ENCODE measurements at regions not wholly inside any gene's neighbourhood (a gene's known extent, or its start where the extent isn't known, plus 50 kb on each side); places are given as distances from the start of the nearest gene placed in this dataset.

- no peak for DNase-seq (ENCODE audit: low spot score)
- intact Hi-C loops (cut with DNase I), result no loop called here
Measured at GRCh38 chr5:57608542-57608941, 125.9 kb upstream of the ACTBL2 start.

DNA sequence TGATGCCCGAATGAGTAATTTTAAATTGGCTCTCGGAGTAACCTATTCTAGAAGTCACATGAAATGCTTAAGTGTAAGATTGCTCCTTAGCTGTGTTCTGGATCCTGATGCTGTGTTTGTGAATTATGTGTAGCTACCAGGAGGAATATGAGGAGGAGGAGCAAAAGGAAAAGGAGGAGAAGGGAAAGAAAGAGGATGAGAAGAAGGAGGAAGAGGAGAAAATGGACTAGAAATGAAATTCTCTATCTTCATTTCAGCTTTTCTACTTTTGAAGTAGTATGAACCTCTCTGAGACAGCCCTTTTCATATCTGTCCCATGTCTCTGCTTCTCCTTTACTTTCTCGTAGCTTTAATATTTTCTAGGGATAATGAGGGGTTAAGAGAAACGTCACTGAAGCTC, 119.4 kb upstream of the ACTBL2 start:
- no peak for DNase-seq (ENCODE audit: low spot score)
- intact Hi-C loops (cut with DNase I), result no loop called here

DNA sequence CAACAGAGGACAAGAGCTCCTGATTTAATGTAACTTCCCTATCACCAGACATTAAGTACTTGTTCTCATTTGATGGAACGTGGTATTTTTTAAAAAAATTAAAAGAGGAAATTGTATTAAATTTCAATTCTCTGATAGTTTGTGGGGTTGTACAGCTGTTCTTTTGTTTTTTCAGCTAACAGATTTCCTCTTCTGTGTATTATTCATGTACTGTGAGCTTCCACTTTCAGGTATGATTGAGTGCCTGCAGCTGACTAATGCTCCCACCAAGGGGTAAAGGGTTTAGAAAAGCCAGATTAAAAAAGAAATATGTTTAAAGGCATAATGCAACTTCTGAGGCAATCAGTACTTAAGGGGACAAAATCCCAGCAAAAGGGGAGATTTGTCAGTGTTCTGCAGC, 117.7 kb upstream of the ACTBL2 start:
- intact Hi-C loops (cut with DNase I), result no loop called here
- DNase-seq (ENCODE audit: low spot score), result no peak

DNA sequence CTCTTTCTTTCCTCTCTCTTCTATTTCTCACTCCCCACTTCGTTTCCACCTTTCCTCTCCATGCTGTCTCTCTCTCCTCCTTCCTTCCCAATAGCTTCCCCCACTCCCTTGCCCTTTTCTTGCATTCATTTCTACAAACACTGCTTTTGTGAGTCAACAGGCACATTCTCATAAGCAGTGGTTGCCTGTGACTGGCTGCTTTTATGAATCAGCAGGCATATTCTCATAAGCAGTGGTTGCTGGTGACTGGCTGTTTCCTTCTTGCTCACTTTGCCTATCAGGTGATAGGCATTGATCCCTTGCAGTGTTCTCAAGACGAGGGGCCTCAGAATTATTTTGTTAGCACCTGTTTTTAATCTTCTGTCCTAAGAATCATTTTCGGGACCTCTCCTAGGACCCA, 116.1 kb upstream of the ACTBL2 start:
- no peak for DNase-seq (ENCODE audit: low spot score)
- intact Hi-C loops (cut with DNase I), result no loop called here

DNA sequence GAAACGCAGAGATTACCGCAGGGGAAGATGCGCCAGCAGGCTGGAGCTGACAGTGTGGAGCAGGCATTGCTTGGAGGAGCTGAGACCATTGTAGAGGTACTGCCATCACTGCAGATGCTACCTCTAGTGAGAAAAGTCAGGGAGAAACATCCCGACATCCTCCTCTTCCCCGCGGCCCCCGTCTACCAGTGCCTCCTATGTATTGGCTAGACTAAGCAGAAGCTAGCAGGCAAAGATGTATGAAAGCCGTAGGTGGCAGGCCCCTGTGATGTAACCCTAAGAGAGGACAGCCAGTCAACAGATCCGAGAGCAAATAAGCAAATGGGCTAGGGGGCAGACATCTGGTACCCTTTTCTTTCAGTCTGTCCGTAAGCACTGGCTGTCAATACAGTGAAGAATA, 115.5 kb upstream of the ACTBL2 start:
- peak; percentile 80 for DNase-seq (ENCODE audit: low spot score)
- intact Hi-C loops (cut with DNase I), result no loop called here

- intact Hi-C loops (cut with DNase I), result no loop called here
- no peak for DNase-seq (ENCODE audit: low spot score)
Measured at GRCh38 chr5:57595523-57595991, 112.9 kb upstream of the ACTBL2 start.

GRCh38 chr5:57594436-57594835, 111.8 kb upstream of the ACTBL2 start:
- DNase-seq (ENCODE audit: low spot score), result no peak
- intact Hi-C loops (cut with DNase I), result no loop called here

GRCh38 chr5:57592236-57592635, 109.6 kb upstream of the ACTBL2 start:
- DNase-seq (ENCODE audit: low spot score), result no peak
- intact Hi-C loops (cut with DNase I), result no loop called here

GRCh38 chr5:57586649-57587048, 104.0 kb upstream of the ACTBL2 start:
- no peak for DNase-seq (ENCODE audit: low spot score)
- intact Hi-C loops (cut with DNase I), result no loop called here

DNA sequence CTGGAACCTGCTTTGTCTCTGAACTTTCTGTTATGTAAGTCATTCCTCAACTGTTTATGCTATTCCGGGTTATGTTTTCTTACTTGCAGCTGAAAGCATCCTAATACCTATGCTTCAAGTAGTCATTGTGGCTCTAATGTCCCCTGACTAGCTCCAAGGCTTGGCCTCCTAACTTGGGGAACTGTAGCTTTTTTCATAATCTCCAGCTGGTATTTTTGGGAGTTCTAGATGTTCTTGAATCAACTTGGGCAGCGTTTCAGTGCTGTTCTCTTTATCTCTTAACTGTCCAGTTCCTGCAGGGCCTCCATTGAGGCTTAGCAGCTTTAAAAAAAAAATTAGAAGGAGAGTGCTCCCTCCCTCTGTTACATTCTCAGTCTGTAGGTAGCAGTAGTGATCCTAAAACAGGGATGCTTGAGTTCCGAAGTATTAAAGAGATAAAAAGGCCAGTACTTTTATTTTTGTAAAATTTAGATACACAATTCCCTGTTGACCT, 100.0 kb upstream of the ACTBL2 start:
- intact Hi-C loops (cut with DNase I), result no loop called here
- no peak for DNase-seq (ENCODE audit: low spot score)

GRCh38 chr5:57581772-57582171, 99.2 kb upstream of the ACTBL2 start:
- DNase-seq (ENCODE audit: low spot score), result no peak
- intact Hi-C loops (cut with DNase I), result no loop called here

DNA sequence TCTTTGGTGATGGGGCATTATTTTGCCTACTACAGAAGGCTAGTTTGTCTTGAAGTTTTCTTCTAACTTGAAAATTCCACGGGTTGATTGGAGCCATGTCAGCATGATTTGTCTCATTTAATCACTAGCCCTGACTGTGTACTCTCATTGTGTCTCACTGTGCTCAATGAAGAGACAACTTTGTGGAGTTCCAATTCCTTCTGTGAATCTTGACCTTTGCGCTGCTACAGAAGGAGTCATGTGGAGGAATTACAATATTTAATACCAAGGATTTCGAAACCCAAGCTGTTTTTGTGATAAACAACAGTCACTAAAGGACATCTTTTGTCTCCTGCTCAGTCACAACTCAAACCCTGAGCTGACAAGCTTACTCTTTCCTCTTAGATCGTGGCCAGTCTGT, 98.6 kb upstream of the ACTBL2 start:
- intact Hi-C loops (cut with DNase I), result no loop called here
- no peak for DNase-seq (ENCODE audit: low spot score)

DNA sequence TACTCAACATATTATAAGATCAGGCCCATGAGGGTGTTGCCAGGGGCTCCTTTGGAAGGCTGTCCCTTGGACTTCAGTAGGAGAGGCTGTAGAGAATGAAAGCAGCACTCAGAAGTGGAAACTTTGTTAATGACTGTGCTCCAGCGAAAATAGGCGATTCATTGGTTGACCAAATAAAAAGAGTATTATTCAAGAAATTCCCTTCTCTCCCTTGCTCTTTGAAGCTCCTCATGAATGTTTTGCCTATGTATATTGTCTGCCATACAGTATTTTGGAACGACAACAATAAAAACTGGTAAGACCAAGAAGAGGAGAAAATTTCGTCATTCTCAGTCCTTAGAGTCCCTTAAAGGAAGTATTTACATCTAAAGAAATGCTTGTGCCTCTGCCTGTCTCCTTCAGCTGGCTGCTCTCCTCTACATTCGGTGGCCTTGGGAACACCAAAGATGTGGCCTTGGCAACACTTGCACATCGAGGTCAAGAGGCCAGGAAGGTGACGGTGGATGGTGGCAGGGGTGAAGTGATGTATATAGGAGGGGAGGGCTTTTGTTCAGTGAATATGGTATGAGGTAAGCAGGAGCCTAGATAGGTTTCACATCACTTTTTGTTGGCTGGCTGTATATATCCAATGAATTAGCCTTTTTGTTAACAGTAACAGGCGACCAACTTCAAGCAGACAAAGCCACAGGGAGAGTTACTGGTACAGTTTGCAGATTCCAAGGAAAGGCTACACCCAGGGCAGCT, 95.0 kb upstream of the ACTBL2 start:
- intact Hi-C loops (cut with DNase I), result no loop called here
- DNase-seq (ENCODE audit: low spot score), result no peak

- no peak for DNase-seq (ENCODE audit: low spot score)
- intact Hi-C loops (cut with DNase I), result no loop called here
Measured at GRCh38 chr5:57576317-57576716, 93.7 kb upstream of the ACTBL2 start.

DNA sequence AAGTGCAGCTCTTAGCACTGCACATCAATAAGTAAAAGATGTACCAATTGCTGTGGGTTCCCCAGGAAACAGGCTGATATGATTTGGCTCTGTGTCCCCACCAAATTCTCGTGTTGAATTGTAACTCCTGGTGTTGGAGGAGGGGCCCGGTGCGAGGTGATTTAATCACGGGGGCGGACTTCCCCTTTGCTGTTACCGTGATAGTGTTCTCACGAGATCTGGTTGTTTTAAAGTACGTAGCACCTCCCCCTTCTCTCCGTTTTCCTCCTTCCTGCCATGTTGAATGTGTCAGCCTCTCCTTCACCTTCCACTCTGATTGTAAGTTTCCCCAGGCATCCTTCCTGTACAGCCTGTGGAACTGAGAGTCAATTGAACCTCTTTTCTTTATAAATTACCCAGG, 93.2 kb upstream of the ACTBL2 start:
- intact Hi-C loops (cut with DNase I), result no loop called here
- no peak for DNase-seq (ENCODE audit: low spot score)

DNA sequence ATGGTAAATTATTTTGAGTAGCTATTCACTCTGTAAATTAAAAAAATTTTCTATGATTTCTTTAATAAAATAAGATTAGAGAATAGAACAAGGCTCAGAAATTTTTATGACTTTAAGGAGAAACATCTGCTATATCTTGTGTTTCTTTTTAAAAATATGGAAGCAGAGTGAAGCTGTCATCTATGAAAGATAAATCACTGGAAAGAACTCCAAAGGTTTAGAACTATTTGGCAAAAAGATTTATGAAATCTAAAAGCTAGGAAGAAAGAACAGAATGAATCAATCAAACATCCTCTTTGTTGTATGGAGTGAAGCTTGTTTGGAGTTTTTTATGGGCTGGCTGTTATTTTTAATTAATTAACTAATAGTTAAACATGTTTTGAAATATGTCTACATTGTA, 89.8 kb upstream of the ACTBL2 start:
- intact Hi-C loops (cut with DNase I), result no loop called here
- no peak for DNase-seq (ENCODE audit: low spot score)

DNA sequence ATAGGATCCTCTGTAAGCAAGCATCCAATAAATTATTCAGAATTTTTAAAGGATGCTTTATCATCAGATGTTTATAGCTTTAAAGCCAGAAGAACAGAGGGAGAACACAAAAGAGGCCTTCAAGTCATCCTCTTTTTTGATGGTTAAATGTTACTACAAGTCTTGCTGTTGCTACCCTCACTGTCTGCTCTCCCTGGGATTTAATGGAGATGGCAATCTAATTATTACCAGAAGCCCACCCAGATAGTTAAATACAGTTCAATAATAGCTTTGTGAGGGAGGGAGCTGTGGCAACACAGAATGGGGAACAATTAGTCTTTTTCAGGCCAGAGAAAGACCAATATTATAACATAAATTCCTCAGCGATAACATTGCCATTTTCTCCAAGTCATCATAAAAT, 87.0 kb upstream of the ACTBL2 start:
- intact Hi-C loops (cut with DNase I), result no loop called here

GRCh38 chr5:57568136-57568535, 85.5 kb upstream of the ACTBL2 start:
- intact Hi-C loops (cut with DNase I), result no loop called here

More for the DNA sequence above, 87.0 kb upstream of the ACTBL2 start:
- DNase-seq (ENCODE audit: low spot score), result no peak

DNA sequence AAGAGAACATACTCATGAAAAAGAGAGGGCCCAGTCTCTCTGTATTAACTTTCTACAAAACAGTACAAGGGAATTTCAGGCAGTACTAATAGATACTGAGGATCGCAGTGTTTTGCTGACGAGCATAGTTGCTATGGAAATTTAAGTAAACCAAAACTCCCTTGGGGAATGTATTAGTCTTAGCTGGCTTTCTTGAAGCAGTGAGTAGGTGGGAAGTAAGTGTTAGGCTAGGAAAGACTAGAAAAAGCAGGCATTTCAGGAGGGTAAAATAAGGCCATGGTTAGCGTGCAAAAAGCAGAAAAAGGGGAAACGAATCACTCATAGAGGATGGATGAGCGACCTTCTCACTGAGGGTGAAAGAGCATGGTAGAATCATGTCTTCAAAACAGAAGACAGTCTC, 84.3 kb upstream of the ACTBL2 start:
- DNase-seq (ENCODE audit: low spot score), result no peak
- intact Hi-C loops (cut with DNase I), result no loop called here

More at GRCh38 chr5:57568136-57568535, 85.5 kb upstream of the ACTBL2 start:
- DNase-seq (ENCODE audit: low spot score), result no peak

GRCh38 chr5:57561231-57561842, 78.7 kb upstream of the ACTBL2 start:
- DNase-seq (ENCODE audit: low spot score), result no peak
- intact Hi-C loops (cut with DNase I), result no loop called here

DNA sequence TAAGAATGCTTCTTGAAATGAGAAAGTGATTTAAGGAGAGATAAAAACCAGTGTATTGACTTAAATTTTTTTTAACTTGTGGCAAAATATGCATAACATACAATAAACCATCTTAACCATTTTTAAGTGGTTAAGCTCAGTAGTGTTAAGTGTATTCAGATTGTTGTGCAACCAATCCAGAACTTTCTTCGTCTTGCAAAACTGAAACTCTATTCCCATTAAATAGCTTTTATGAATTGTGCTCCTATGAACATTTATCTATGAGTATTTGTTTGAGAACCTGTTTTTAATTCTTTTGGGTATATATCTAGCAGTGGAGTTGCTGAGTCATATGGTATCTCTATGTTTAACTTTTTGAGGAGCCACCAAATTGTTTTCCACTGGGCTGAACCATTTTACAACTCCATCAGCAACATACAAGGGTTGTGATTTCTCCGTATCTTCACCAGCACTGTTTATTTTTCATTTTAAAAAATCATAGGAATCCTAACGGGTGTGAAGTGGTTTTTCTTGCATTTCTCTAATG, 76.6 kb upstream of the ACTBL2 start:
- intact Hi-C loops (cut with DNase I), result no loop called here
- DNase-seq (ENCODE audit: low spot score), result no peak

All from posterior vena cava (tissue), 2 donors.